ENCODE measurements at regions not wholly inside any gene's neighbourhood (a gene's known extent, or its start where the extent isn't known, plus 50 kb on each side); places are given as distances from the start of the nearest gene placed in this dataset.

- TF ChIP-seq MAX (IDR thresholded peaks at IDR 0.05; ENCODE audit: insufficient read depth, insufficient read length), result no peak
- TF ChIP-seq CTCF (IDR thresholded peaks at IDR 0.05; ENCODE audit: extremely low read depth in 1 of 2, insufficient read depth in 1 of 2, low read depth in 1 of 2, low read length in 2 of 2), result no peak
- no peak for TF ChIP-seq POLR2AphosphoS5 (IDR thresholded peaks at IDR 0.05; ENCODE audit: insufficient read depth, low read depth, low read length)
- TF ChIP-seq EZH2 (IDR thresholded peaks at IDR 0.05; ENCODE audit: borderline replicate concordance, low read depth, low read length, severe bottlenecking), result no peak
- no peak for TF ChIP-seq POLR2A (IDR thresholded peaks at IDR 0.05; ENCODE audit: low read depth, low read length)
- no peak for TF ChIP-seq GATA2 (IDR thresholded peaks at IDR 0.05; ENCODE audit: insufficient read depth, insufficient read length, low read depth, low read length)
- no peak for TF ChIP-seq MYC (IDR thresholded peaks at IDR 0.05; ENCODE audit: low read depth, low read length)
- TF ChIP-seq JUN (IDR thresholded peaks at IDR 0.05; ENCODE audit: borderline replicate concordance, insufficient read depth, insufficient read length, low read depth), result no peak
These were observed 189.9 kb upstream of the AJAP1 start for GRCh38 chr1:4464478-4464877.
